Hepatocyte (in vitro differentiated cells): ENCODE measurements at regions not wholly inside any gene's neighbourhood (a gene's known extent, or its start where the extent isn't known, plus 50 kb on each side); places are given as distances from the start of the nearest gene placed in this dataset.

Experiments used
- DNase-seq: peaks from one replicate; pipeline ENCODE4 v3.0.0-alpha.2; 2016; ENCODE audit warnings: low spot score
- H2AFZ ChIP-seq: fragments of 200-600 bp; sonication (generic); 2 replicates; pipeline ENCODE4 v1.6.0; 2016; ENCODE audit warnings: antibody characterized with exemption, mild to moderate bottlenecking
- H3K27ac ChIP-seq: fragments of 200-600 bp; sonication (generic); 2 replicates; pipeline ENCODE4 v1.5.1; 2016; ENCODE audit warnings: mild to moderate bottlenecking
- H3K27me3 ChIP-seq: fragments of 200-600 bp; sonication (generic); 2 replicates; pipeline ENCODE4 v1.6.1; 2016
- H3K36me3 ChIP-seq: fragments of 200-600 bp; sonication (generic); replicated peaks from 2 replicates; pipeline ENCODE4 v1.5.1; 2016; ENCODE audit warnings: low read depth; ENCODE audit not compliant: insufficient read depth
- H3K4me1 ChIP-seq: fragments of 200-600 bp; sonication (generic); 2 replicates; pipeline ENCODE4 v1.5.1; 2016; ENCODE audit warnings: mild to moderate bottlenecking, moderate library complexity; ENCODE audit not compliant: insufficient read depth
- H3K4me2 ChIP-seq: fragments of 200-600 bp; sonication (generic); 2 replicates; pipeline ENCODE4 v1.6.0; 2016
- H3K4me3 ChIP-seq: fragments of 200-600 bp; sonication (generic); 2 replicates; pipeline ENCODE4 v1.5.1; 2016; ENCODE audit warnings: mild to moderate bottlenecking
- H3K79me2 ChIP-seq: fragments of 200-600 bp; sonication (generic); 2 replicates; pipeline ENCODE4 v1.6.0; 2017; ENCODE audit warnings: mild to moderate bottlenecking
- H3K9me2 ChIP-seq: fragments of 200-600 bp; sonication (generic); replicated peaks from 2 replicates; pipeline ENCODE4 v1.6.0; 2017; ENCODE audit warnings: mild to moderate bottlenecking; ENCODE audit not compliant: insufficient read depth
- H3K9me3 ChIP-seq: fragments of 200-600 bp; sonication (generic); 2 replicates; pipeline ENCODE4 v1.5.1; 2016; ENCODE audit warnings: low read depth, mild to moderate bottlenecking
- H4K20me1 ChIP-seq: fragments of 200-600 bp; sonication (generic); 2 replicates; pipeline ENCODE4 v1.6.0; 2016; ENCODE audit warnings: mild to moderate bottlenecking; ENCODE audit not compliant: insufficient read depth, poor library complexity, severe bottlenecking
- CTCF ChIP-seq: fragments of 200-600 bp; sonication (generic); IDR thresholded peaks from 2 replicates; pipeline ENCODE4 v1.5.1; 2016; ENCODE audit warnings: antibody characterized with exemption, mild to moderate bottlenecking; ENCODE audit not compliant: poor library complexity
- EZH2 ChIP-seq: fragments of 200-600 bp; sonication (generic); IDR thresholded peaks from 2 replicates; pipeline ENCODE4 v1.6.1; 2016; ENCODE audit warnings: antibody characterized with exemption, mild to moderate bottlenecking, borderline replicate concordance
- EZH2phosphoT487 ChIP-seq: fragments of 200-600 bp; sonication (generic); IDR thresholded peaks from one replicate; pipeline ENCODE4 v1.6.1; 2018; ENCODE audit warnings: antibody characterized with exemption, mild to moderate bottlenecking, low read depth, moderate library complexity; ENCODE audit not compliant: unreplicated experiment, severe bottlenecking
- WGBS: methylation state at CpG from one replicate; pipeline ENCODE4 v1.1.6; 2016; ENCODE audit warnings: low lambda C conversion rate; ENCODE audit errors: missing lambda C conversion rate; 5-methylcytosine and 5-hydroxymethylcytosine counted together

DNA sequence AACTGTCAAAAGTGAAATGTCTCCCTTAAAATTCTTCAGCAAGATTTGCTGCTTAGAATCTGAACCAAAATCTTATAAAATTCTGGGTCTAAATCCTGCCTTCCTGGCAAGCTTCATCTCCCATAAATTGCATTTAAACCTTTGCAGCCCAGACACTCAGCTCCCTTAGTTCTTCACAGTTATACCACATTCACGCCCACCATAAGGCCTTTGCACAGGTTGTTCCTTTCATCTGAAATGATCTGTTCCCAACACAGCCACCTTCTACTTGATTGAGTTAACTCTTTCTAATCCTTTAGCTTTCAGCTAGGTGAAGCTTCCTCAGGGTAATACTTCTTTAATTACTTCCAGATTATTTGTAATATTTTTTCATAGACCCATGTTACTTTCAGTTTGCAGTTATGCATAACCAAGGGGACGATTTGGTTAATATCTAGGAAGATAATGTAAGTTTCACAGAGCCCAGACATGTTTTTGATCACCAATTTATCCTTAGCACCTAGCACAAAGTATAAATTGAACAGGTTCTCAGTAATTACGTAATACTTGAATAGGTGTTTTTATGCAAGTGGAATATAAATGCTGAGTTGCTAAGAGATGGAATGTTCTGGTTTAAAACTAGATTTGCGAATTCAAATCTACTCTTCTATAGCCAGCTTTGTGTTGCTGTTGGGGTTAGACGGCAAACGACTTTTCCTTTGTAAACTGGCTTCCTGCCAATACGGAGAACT, 779.7 kb upstream of the PKDCC start:
- Histone ChIP-seq H3K36me3 (no peaks in the 10 kb centered on the region), H3K9me3 (no peaks in the 10 kb centered on the region), H3K4me2 (no peak overlapping the region), H3K9me2 (no peaks in the 10 kb centered on the region), H3K27ac (no peak overlapping the region), H3K79me2 (no peaks in the 10 kb centered on the region), H3K4me1 (no peaks in the 10 kb centered on the region), H4K20me1 (no peaks in the 10 kb centered on the region), H3K4me3 (no peak overlapping the region), H2AFZ (no peak overlapping the region), H3K27me3 (no peaks in the 10 kb centered on the region)
- no peak for DNase-seq
- WGBS = 89% methylated on average over 7 of the region's 7 CpGs
- TF ChIP-seq EZH2phosphoT487 (no peak), CTCF (no peak), EZH2 (no peak)

DNA sequence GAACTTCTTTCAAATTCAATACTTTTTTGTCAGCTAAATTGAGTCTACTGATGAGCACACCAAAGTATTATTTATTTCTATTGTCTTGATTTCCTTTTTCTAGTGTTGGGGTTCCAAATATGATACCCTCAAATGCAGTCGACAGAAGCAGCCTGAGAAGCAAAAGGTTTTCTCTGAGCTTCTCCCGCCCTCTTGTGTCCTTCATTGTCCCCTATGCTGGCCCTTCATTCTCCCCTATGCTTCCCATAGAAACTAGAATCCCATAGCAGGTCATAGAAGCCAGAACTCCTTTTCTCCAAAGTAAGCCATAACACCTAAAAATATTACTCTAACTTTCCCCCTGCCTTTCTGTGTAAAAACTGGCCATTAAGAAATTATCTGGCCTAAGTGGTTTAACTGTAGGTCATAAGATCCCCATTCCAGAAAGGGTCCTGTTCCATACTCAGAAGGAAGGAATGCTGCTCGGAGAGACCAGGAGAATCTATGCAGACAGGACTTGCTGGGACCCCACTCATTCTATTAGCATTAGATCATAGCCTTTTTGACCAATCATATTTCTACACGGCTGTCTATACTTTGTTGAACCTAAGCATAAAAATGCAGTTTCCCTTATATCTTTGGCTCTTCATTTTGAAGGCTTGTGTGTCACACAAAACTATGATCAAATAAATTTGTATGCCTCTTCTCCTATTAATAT, 764.6 kb upstream of the PKDCC start:
- 70% methylated on average over 4 of the region's 4 CpGs for WGBS
- Histone ChIP-seq H3K36me3 (no peaks in the 10 kb centered on the region), H3K79me2 (no peaks in the 10 kb centered on the region), H3K4me2 (no peak overlapping the region), H3K27me3 (no peaks in the 10 kb centered on the region), H3K4me3 (no peak overlapping the region), H4K20me1 (no peaks in the 10 kb centered on the region), H2AFZ (no peak overlapping the region), H3K9me2 (no peaks in the 10 kb centered on the region), H3K27ac (no peak overlapping the region), H3K9me3 (no peaks in the 10 kb centered on the region), H3K4me1 (no peaks in the 10 kb centered on the region)
- TF ChIP-seq EZH2phosphoT487 (no peak), CTCF (no peak), EZH2 (no peak)
- DNase-seq = no peak

DNA sequence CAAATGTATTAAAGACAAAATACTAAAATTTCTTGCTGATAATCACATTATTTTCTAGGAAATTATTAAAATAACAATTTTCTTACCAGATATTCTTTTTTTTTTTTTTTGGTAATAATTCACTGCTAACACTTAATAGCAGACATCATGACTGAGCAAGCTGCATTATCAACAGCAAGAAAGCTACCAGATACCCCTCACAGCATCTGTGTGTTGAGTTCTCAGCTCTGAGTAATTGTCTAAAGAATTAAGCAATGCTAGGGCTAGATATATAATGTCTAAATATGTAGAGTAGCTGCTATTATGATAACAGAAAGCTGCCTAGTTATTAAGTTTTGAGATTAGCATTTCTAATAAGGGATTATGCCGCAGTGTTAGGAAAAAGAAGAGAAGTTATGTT, 754.3 kb upstream of the PKDCC start:
- H2AFZ ChIP-seq = no peak overlapping the region
- no peaks in the 10 kb centered on the region for H3K79me2 ChIP-seq
- H3K27me3 ChIP-seq = no peaks in the 10 kb centered on the region
- TF ChIP-seq EZH2phosphoT487 (no peak), EZH2 (no peak), CTCF (no peak)
- H3K9me2 ChIP-seq = no peaks in the 10 kb centered on the region
- no peak overlapping the region for H3K4me3 ChIP-seq
- H3K27ac ChIP-seq = no peak overlapping the region
- H3K4me1 ChIP-seq = peaks cover 3% of the 10 kb centered on the region
- no peak for DNase-seq
- no peak overlapping the region for H3K4me2 ChIP-seq
- H3K9me3 ChIP-seq = no peaks in the 10 kb centered on the region
- no peaks in the 10 kb centered on the region for H4K20me1 ChIP-seq
- no peaks in the 10 kb centered on the region for H3K36me3 ChIP-seq
- WGBS = 84% methylated on average over 1 of the region's 1 CpG
